T-cell (primary cell): ENCODE measurements at regions not wholly inside any gene's neighbourhood (a gene's known extent, or its start where the extent isn't known, plus 50 kb on each side); places are given as distances from the start of the nearest gene placed in this dataset.

Experiments
- ATAC-seq, 4 experiments: fragments of 200-7000 bp in 3 of 4; fragments of 150-1000 bp in 1 of 4; cut with Tn5 transposase; replicated peaks in 1 of 4; 1 replicate in 3 of 4; 2 replicates in 1 of 4; pipeline ENCODE4 v1.10.0; 2021; ENCODE audit warnings: moderate library complexity in 3 of 4, mild to moderate bottlenecking in 2 of 4, moderate number of reproducible peaks in 1 of 4
- CTCF ChIA-PET, 2 donors: fragments of 300-600 bp; sonication (Branson Sonifier 250); formaldehyde crosslinking; loops; one replicate each; lab custom pipeline; 2022; ENCODE audit warnings: antibody characterized with exemption in 2 of 2; lab: Charles Lee
- POLR2A ChIA-PET, 2 donors: fragments of 300-600 bp; sonication (Branson Sonifier 250); formaldehyde crosslinking; loops; one replicate each; lab custom pipeline; 2022; ENCODE audit warnings: antibody characterized with exemption in 2 of 2; lab: Charles Lee
- DNase-seq, 35 experiments: peaks; one replicate each; pipeline versions ENCODE4 v3.0.0 to v3.0.0-alpha.2; 2013 to 2023
- H3K27ac ChIP-seq: one replicate; pipeline ENCODE4 v1.5.1; 2013; ENCODE audit warnings: low read length
- H3K27me3 ChIP-seq, 2 experiments: replicated peaks in 1 of 2; 1 replicate in 1 of 2; 2 replicates in 1 of 2; pipeline versions ENCODE4 v1.6.1 to v1.7.0; 2013; ENCODE audit warnings: low read length in 1 of 2, mixed read lengths in 1 of 2; ENCODE audit not compliant: control insufficient read depth in 2 of 2, insufficient read depth in 2 of 2; ENCODE audit errors: extremely low read depth in 1 of 2
- H3K36me3 ChIP-seq, 2 donors: 1 replicate in 1 of 2; 2 replicates in 1 of 2; pipeline versions ENCODE4 v1.6.1 to v1.7.0; 2013; ENCODE audit warnings: low read length in 1 of 2; ENCODE audit not compliant: control insufficient read depth in 2 of 2, insufficient read depth in 1 of 2; ENCODE audit errors: extremely low read depth in 1 of 2
- H3K4me1 ChIP-seq, 2 experiments: 1 replicate in 1 of 2; 2 replicates in 1 of 2; pipeline versions ENCODE4 v1.6.1 to v1.7.0; 2013; ENCODE audit warnings: low read length in 2 of 2, mixed read lengths in 1 of 2; ENCODE audit not compliant: insufficient read depth in 2 of 2, control insufficient read depth in 1 of 2; ENCODE audit errors: extremely low read depth in 1 of 2
- H3K4me3 ChIP-seq, 2 donors: 1 replicate in 1 of 2; 2 replicates in 1 of 2; pipeline versions ENCODE4 v1.5.1 to v1.7.0; 2013; ENCODE audit warnings: mild to moderate bottlenecking in 2 of 2, low read length in 1 of 2, moderate library complexity in 1 of 2; ENCODE audit not compliant: control insufficient read depth in 1 of 2; ENCODE audit errors: extremely low read depth in 1 of 2
- H3K9me3 ChIP-seq: 2 replicates; pipeline ENCODE4 v1.7.0; 2013
- H3K27ac Mint-ChIP-seq, 2 donors: one replicate each; pipeline ENCODE4 v1.8.0; 2020 to 2021; ENCODE audit warnings: mild to moderate bottlenecking in 2 of 2, mixed read lengths in 2 of 2
- H3K27me3 Mint-ChIP-seq, 2 donors: one replicate each; pipeline ENCODE4 v1.8.0; 2021 to 2022; ENCODE audit warnings: mixed read lengths in 2 of 2
- H3K36me3 Mint-ChIP-seq: one replicate; pipeline ENCODE4 v1.8.0; 2021; ENCODE audit warnings: mixed read lengths
- H3K4me1 Mint-ChIP-seq, 3 donors: one replicate each; pipeline ENCODE4 v1.8.0; 2020 to 2022; ENCODE audit warnings: mixed read lengths in 3 of 3, mild to moderate bottlenecking in 1 of 3
- H3K4me3 Mint-ChIP-seq, 3 donors: one replicate each; pipeline ENCODE4 v1.8.0; 2020 to 2022; ENCODE audit warnings: mild to moderate bottlenecking in 3 of 3, mixed read lengths in 3 of 3, moderate library complexity in 3 of 3
- H3K9me3 Mint-ChIP-seq, 3 donors: one replicate each; pipeline ENCODE4 v1.8.0; 2020 to 2022; ENCODE audit warnings: mixed read lengths in 3 of 3
- WGBS: methylation state at CpG from one replicate; pipeline ENCODE4 v1.1.5; 2013; ENCODE audit warnings: missing lambda C conversion rate; ENCODE audit not compliant: insufficient coverage; 5-methylcytosine and 5-hydroxymethylcytosine counted together

DNA sequence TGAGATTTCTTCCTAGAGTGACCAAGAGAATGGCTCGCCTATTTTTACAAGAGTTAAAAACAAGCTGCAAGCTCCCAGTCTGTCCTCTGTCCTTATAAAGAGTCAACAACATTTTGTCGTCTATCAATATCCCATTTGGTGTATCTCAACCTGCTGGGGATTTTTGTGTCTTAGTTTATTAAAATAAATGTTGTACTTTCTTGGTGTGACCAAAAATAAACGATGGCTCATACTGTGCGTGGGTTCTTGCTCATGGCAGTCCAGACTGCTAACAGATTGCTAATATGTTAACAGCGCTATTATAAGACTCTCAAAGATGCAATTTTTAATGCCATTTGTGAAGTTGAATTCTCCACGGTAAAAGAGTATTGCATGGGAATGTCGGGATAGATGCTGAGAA is 569.9 kb downstream of the GABRG2 start:
- no peaks in the 10 kb centered on the region for H3K36me3 ChIP-seq
- H3K4me1 Mint-ChIP-seq: no peaks in the 10 kb centered on the region
- ATAC-seq (no peak), DNase-seq (no peak)
- no peak overlapping the region for H3K27ac ChIP-seq
- no peak overlapping the region for H3K4me3 ChIP-seq
- peaks cover 9 to 31% (median 30%) of the 10 kb centered on the region in 3 donors for H3K9me3 Mint-ChIP-seq
- ChIA-PET CTCF (no interaction called here), POLR2A (no interaction called here)
- no peaks in the 10 kb centered on the region for H3K27me3 ChIP-seq
- no peak overlapping the region for H3K4me3 Mint-ChIP-seq
- no peaks in the 10 kb centered on the region for H3K36me3 Mint-ChIP-seq
- H3K4me1 ChIP-seq: no peaks in the 10 kb centered on the region
- peaks cover 2% of the 10 kb centered on the region for H3K9me3 ChIP-seq
- 90% methylated on average over 5 of the region's 7 CpGs for WGBS
- no peaks in the 10 kb centered on the region for H3K27me3 Mint-ChIP-seq
- no peak overlapping the region for H3K27ac Mint-ChIP-seq

DNA sequence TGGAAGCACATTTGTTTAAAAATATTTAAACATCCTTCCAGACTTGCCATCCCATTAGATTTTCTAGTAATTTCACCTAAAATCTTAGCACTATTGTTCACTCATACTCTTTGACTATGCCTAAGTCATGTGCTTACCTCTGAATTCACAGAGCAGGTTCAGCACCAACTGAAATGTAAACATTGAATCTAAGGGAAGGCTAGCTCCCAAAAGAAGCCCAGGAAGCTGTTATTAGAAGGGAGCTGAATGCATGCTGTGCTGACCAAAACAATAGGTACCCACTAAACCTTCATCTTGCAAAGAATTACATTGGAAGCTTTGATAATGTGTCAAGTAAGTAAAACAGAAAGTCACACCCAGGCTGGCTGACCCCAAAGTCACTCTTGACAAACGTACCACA is 571.3 kb downstream of the GABRG2 start:
- Histone ChIP-seq H3K27ac (no peak overlapping the region), H3K27me3 (no peaks in the 10 kb centered on the region), H3K4me3 (no peak overlapping the region), H3K4me1 (no peaks in the 10 kb centered on the region), H3K36me3 (no peaks in the 10 kb centered on the region), H3K9me3 (peaks cover 2% of the 10 kb centered on the region)
- Mint-ChIP-seq H3K9me3 (peaks cover 15 to 27% (median 23%) of the 10 kb centered on the region in 3 donors), H3K27ac (no peak overlapping the region), H3K36me3 (no peaks in the 10 kb centered on the region), H3K4me3 (no peak overlapping the region), H3K4me1 (no peaks in the 10 kb centered on the region), H3K27me3 (no peaks in the 10 kb centered on the region)
- no peak for DNase-seq
- ChIA-PET POLR2A (no interaction called here), CTCF (no interaction called here)
- no peak for ATAC-seq
- WGBS: no CpG with 5 or more reads among the region's 1 CpG

GRCh38 chr5:162641142-162641813 is 573.7 kb downstream of the GABRG2 start:
- H3K4me3 Mint-ChIP-seq: no peak overlapping the region
- DNase-seq: no peak
- CTCF ChIA-PET: interaction anchor here in 1 of 2 donors (0.6 kb wide), 1 partner anchor 47 kb away, joined by 3 read pairs; no protein-coding TSS in a partner anchor

DNA sequence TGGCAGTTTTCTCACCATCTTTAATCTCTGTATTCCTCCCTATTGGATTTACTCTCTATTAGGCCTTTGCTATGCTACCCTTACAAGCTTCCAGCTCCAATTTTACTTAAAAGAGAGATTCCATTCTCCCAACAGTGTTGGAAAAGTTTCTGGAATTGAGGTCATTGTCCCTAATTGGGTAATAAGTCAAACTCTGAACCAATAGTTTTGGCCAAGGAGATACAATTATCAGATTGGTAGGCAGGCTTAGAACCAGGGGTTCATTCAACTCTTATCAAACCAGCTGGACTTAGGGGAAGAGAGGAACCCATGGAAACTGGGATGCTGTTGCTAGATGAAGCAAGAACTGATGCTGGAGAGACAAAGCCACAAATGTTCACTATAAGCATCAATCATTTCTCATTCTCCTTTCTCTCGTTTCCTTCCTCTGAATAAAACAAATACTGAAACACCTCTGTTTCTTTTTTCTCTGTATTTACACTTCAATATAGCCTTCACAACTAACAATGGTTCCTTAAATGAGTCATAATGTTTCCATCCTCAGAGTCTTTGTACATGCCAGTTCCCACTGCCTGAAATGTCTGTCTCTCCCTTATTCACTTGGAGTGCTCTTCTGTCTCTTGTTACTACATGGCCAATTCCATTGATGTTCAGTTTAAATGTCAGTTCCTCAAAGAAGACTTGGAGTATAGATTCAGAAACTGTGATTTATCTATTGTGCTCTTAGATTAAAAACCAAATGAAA is 587.3 kb downstream of the GABRG2 start:
- no peaks in the 10 kb centered on the region for H3K27me3 ChIP-seq
- H3K4me3 ChIP-seq: no peak overlapping the region
- Mint-ChIP-seq H3K36me3 (no peaks in the 10 kb centered on the region), H3K27me3 (no peaks in the 10 kb centered on the region), H3K9me3 (peaks cover 5 to 20% (median 16%) of the 10 kb centered on the region in 3 donors), H3K4me1 (no peaks in the 10 kb centered on the region), H3K4me3 (no peak overlapping the region), H3K27ac (no peak overlapping the region)
- H3K27ac ChIP-seq: no peak overlapping the region
- no peaks in the 10 kb centered on the region for H3K4me1 ChIP-seq
- no peaks in the 10 kb centered on the region for H3K36me3 ChIP-seq
- 22% methylated on average over 1 of the region's 1 CpG for WGBS
- ATAC-seq (no peak), DNase-seq (no peak)
- ChIA-PET POLR2A (no interaction called here), CTCF (no interaction called here)
- no peaks in the 10 kb centered on the region for H3K9me3 ChIP-seq

More at GRCh38 chr5:162641142-162641813, 573.7 kb downstream of the GABRG2 start:
- Mint-ChIP-seq H3K36me3 (no peaks in the 10 kb centered on the region), H3K4me1 (no peaks in the 10 kb centered on the region), H3K9me3 (peaks cover 12 to 20% (median 20%) of the 10 kb centered on the region in 3 donors), H3K27me3 (no peaks in the 10 kb centered on the region), H3K27ac (no peak overlapping the region)
- Histone ChIP-seq H3K9me3 (peaks cover 2% of the 10 kb centered on the region), H3K27me3 (no peaks in the 10 kb centered on the region), H3K27ac (no peak overlapping the region), H3K4me3 (no peak overlapping the region), H3K4me1 (no peaks in the 10 kb centered on the region), H3K36me3 (no peaks in the 10 kb centered on the region)
- 20% methylated on average over 1 of the region's 4 CpGs for WGBS
- ATAC-seq: no peak
- POLR2A ChIA-PET: no interaction called here

DNA sequence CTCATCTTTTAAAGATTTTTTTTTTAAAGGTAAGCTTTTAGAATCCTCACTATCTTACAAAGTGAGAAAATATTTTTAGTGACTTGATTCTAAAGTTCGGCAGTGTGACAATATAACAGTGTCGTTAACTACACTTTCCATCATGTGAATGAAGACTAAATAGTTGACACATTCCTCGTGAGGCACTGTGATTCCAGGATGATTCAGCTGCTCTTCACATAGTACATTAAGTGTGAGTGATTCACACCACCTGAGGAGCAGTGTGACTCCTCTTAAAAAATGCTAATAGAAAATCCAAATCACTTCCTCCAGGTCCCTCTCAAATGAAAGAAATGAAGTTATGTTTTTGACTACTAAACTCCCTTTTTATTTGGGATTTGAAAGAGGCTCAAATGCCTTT is 589.5 kb downstream of the GABRG2 start:
- POLR2A ChIA-PET: no interaction called here
- Mint-ChIP-seq H3K4me3 (no peak overlapping the region), H3K27ac (no peak overlapping the region), H3K4me1 (no peaks in the 10 kb centered on the region), H3K9me3 (peaks cover 5 to 17% (median 8%) of the 10 kb centered on the region in 3 donors), H3K27me3 (no peaks in the 10 kb centered on the region), H3K36me3 (no peaks in the 10 kb centered on the region)
- H3K4me1 ChIP-seq: no peaks in the 10 kb centered on the region
- CTCF ChIA-PET: no interaction called here
- ATAC-seq (no peak), DNase-seq (no peak)
- no peaks in the 10 kb centered on the region for H3K9me3 ChIP-seq
- H3K36me3 ChIP-seq: no peaks in the 10 kb centered on the region
- WGBS: no CpG with 5 or more reads among the region's 3 CpGs
- no peak overlapping the region for H3K27ac ChIP-seq
- no peak overlapping the region for H3K4me3 ChIP-seq
- no peaks in the 10 kb centered on the region for H3K27me3 ChIP-seq

GRCh38 chr5:162664846-162665245 is 597.3 kb downstream of the GABRG2 start:
- no peaks in the 10 kb centered on the region for H3K36me3 ChIP-seq
- Mint-ChIP-seq H3K36me3 (no peaks in the 10 kb centered on the region), H3K27ac (no peak overlapping the region), H3K27me3 (no peaks in the 10 kb centered on the region), H3K4me1 (no peaks in the 10 kb centered on the region), H3K9me3 (peaks cover 0 to 19% (median 9%) of the 10 kb centered on the region in 3 donors), H3K4me3 (no peak overlapping the region)
- H3K27ac ChIP-seq: no peak overlapping the region
- H3K4me3 ChIP-seq: no peak overlapping the region
- ChIA-PET POLR2A (no interaction called here), CTCF (no interaction called here)
- no CpG with 5 or more reads among the region's 3 CpGs for WGBS
- DNase-seq (no peak), ATAC-seq (no peak)
- no peaks in the 10 kb centered on the region for H3K9me3 ChIP-seq
- H3K4me1 ChIP-seq: no peaks in the 10 kb centered on the region
- H3K27me3 ChIP-seq: no peaks in the 10 kb centered on the region
